Ureter (tissue), 1 donor: ENCODE measurements at regions not wholly inside any gene's neighbourhood (a gene's known extent, or its start where the extent isn't known, plus 50 kb on each side); places are given as distances from the start of the nearest gene placed in this dataset.

Source experiments
- DNase-seq: peaks from one replicate; pipeline ENCODE4 v3.0.0-alpha.2; 2020; ENCODE audit warnings: low spot score
- donor health status: DM: yes; HTN: yes; CAD: no.

DNA sequence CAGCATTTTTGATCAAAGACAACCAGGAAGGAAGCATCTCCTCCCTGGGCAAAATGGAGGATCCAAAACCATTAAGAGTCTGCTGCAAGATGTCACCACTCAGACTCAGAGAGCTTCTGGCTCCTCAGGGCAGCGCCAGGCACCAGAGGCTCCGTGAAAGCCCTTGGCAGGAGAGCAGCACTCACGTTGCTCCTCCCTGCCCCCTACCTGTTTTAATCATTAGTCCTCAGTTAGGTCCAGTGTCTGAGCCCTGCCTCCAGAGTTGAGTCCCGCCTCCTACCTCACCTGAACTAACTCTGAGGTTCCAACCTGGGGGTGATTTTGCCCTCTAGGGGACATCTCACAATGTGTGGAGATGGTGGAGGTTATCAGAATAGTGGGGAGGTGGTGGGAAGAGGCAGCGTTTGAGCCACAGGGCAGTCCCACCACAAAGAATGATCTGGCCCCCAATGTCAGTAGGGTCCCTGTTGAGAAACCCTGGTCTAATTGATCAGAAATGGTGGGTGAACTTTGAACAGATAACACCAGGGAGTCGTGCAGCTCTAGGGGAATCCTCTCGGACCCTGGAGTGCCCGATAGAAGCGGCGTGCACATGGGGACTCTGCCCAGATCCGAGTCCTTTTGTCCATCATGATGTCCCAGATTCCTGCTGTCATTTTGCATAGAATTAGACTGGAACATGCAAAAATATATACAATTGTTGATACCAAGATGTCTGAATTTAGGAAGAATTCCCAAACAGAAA, 156.7 kb upstream of the DIO3 start:
- no peak for DNase-seq

DNA sequence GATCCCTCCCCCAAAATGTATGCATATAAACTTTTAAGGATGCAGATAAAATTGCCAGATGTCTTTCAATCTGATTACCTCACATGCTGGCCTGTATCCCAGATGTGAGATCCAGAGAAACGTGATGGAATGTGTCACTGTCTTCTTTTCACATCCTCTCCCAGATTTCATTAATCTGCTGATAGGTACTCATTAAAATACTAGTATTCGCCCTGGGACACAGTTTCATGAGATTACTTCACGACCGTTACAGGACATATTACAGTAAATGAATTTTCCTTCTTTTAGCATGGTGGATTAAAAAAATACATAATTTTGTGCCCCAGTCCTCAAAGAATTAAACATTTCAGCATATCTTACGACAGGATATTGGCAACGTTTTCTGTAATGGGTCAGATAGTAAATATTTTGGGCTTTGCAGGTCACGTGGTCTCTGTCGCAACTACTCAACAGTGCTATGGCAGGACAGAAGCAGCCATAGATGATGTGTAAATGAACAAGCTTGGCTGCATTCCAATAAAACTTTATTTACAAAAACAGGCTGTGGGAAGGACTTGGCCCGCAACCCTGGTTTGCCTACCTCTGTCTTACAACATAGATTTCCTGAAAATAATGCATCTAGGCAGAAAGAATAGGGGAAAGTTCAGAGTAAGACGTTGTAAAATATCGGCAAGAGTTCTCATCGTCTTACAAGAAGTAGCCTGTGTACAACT, 156.0 kb upstream of the DIO3 start:
- no peak for DNase-seq

DNA sequence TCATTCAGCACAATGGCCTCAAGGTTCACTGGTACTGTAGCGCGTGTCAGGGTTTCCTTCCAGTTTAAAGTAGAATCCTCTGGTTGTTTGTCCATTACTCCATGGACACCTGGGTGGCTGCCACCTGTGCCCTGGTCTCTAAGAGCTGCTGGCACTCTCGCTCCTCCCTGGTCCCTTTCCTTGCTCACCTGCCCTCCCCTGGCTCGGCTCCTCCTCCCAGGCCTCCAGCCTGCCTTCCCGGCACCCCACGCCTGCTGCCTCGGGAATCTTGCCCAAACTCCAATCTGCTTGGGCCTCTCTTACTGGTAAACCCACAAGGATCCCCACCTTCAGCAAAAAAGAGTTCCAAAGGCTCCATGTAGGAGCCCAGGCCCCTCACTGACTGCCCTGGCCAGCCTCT, 154.4 kb upstream of the DIO3 start:
- DNase-seq = no peak

DNA sequence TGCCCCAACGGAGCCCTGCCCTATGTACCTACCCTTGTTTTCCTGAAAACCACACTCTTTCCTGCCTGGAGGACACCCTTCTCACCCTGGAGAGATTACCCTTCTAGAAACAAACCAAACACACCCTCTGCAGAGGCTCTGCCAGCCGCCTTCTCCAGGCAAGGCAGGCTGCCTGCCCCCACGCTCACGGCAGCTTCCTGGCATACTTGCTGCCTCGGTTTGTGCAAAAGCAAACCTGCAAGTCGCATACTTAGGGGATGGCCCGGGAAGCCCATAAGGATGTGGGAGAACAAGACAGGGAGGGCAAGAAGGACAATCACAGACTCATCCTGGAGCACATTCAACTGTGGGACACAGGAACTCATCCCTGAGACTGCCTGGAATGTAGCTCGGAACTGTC, 154.0 kb upstream of the DIO3 start:
- no peak for DNase-seq

DNA sequence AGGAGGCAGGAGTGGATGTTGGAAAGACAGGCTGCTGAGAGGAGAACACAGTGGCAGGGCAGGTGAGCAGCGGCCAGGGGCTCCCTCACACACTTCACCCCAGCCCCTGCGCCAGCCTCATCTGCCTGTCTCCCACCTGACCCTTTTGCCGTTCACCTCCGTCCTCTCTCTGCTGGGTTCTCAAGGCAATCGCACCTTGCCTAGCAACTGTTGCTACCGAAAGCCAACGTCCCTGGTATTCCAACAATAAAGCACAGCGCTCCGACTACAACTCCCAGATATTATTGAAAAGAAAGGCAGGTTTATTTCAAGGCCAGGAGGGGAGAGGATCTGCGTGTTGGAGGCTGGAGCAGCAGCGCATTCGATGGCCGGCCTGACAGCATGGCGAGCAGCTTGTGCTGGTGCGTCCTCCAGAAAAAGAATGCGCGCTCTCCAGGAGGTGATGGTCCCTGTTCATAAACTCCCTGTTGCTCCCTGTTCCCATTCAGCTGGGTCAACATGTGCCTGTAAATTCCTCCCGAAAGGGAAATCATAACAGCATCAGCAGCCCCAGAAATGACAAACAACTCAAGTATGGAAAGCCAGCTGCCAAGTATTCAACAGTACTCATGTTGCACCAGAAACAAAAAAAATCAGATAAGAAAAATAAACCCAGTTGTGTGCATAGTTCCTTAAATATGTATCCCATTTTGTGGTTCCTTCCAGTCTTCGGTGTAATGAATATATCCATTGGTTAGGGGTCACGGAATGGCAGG, 153.0 kb upstream of the DIO3 start:
- no peak for DNase-seq

DNA sequence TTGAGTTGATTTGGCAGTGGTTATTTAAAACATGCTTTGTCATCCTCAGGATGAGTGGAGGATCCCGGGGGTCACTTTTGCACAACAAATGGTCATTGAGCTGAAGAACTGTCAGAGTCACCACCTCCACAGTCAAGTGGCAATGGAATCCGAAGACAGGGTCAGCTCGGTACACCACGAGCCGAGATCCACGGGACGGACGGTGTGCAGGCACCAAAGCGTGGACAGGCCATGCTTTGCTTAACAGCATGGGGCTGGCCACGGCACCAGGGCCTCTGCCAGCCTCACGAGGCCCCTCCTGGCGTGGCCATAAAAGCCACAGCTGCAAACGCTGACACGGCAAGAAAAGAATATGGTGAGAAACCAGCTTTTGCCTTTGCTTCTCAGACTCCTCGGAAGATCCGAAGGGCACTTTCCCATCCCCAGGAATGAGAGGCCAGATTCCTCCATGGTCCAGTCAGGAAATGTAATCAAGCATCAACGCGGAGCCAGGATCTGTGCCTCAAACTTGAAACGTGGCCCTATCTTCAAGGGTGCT, 152.2 kb upstream of the DIO3 start:
- DNase-seq = no peak

DNA sequence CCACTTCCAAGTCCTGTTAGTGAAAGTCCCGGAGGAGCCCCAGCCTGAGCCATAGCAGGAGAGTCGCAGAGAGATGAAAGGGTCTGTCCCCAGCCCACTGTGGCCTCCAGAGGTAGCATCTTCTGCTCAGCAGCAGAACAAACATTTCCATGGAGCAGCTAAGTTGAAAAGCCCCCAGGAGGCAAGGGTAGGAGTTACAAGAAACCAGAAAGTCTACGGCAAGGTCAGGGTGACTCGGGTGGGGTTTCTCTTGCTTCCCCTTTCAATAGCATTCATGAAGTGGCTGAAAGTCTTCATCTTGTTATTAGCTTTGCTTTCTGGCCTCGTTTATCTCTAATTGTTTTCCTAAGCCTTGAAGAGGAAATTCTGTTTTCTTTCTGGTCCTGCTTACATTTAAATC, 151.2 kb upstream of the DIO3 start:
- no peak for DNase-seq

DNA sequence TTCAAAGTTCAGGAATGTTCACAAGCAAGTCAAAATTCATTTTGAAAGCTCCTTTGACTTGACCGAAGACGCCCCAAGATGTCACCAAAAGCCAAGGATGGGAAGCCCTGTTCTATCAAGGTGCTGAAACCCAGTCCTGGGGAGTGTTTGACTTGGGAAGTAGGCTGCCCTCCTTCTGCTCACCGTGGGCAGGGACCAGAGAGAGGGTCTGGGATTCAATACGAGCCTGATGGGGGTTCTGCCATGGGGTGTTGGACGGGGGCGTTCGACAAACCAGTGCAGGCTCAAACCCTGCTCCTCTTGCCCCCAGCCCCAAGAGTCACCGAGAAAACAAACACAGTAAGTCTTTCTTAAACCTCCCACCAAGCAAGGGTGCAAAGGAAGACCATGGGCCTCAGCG, 150.1 kb upstream of the DIO3 start:
- DNase-seq = no peak

DNA sequence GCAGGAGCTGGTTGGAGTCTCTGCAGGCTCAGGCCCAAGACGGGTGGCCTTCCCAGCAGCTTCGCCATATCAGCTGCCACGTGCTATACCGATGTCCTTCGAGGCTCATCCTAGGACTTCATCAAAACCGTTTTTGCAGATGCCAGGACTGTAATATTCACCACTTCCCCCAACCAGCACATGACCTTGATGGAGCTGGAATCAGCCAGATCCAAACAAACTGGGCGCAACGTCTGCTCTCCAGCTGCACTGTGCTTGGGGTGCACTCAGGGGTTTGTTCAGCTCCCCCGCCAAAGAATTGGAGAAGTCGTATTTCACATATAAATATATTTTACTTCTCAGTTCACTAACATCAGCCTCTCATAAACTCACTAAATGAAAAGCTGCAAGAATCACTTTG, 149.5 kb upstream of the DIO3 start:
- DNase-seq = no peak

DNA sequence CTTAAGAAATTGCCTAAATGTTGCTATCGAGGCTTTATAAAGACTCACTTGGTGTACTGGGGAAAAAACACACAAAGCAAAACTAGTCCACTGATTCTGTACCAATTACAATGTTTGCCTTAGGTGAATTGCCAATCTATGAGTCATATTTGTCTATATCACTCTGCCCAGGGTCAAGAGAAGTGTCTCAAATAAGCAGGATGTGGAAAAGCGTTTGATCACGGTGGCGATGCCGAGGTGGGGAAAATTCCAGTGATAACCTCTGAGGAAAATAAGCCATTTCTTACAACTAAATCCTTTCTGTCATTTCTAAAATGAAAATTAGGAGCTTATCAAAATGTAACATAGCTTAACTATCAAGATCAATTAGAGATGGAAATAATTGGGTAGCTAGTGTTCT, 148.6 kb upstream of the DIO3 start:
- DNase-seq = no peak

DNA sequence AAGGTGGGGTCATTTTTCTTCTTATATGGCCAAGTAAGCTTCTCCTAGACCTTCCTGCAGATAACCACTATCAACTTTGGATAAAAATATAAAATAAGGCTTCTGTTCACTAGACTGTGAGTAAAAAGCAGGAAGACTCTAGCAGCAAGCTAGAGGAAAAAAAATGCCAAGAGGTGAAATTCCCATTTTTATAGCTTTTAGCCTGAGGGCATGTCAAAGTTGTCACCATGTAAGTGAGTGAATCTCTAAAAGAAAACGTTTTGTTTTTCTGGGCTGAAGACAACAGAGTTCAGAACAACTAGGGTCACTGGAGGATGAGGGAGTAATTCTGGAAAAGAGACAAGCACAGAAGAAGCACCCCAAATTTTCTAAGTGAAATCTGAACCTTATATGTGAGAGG, 143.9 kb upstream of the DIO3 start:
- DNase-seq = no peak

DNA sequence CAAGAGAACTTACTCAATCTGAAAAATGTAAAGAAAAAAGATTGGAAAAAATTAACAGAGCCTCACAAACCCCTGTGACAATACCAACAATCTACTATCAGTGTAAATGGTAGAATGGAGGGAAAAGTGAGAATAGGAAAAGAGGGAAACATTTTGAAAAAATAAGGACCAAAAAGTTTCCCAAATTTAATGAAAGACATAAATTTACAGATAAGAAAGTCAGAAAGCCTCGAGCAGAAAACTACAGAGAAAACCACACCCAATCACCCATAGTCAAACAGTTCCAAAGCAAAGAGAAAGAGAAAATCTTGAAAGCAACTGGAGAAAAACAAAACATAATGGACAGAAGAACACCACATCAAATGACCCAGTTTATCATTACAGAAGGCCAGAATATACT, 142.7 kb upstream of the DIO3 start:
- no peak for DNase-seq

DNA sequence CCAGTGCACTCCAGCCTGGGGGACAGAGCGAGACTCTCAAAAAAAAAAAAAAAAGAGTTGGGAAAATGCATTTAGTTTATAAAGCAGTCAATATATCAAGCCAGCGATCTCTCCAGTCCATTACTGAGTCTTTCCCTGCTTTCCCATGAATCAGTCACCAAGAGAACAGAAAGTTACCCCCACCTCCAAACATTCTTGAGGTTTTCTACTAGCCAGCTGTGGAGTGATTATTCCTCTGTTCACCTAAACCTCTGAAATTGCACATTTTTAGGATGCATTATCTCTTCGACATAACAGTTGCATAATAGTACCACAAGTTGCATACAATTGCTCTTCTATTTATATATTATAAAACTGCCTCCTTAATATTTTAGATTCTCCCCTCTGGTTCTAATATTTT, 134.8 kb upstream of the DIO3 start:
- DNase-seq = no peak

DNA sequence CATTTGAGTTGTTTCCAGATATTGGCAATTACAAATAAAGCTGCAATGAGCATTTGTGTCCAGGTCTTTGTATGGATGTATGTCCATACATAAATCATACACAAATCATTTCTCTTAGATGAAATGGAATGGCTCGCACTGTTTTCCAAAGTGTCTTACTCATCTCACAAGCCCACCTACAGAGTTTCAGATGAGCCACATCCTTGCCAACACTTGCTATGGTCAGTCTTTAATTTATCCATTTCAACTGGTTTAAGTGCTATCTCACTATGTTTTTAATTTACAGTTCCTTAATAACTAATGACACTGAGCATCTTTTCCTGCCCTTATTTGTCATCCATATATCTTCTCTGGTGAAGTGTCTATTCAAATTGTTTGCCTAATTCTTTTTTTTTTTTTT, 132.9 kb upstream of the DIO3 start:
- DNase-seq = no peak

DNA sequence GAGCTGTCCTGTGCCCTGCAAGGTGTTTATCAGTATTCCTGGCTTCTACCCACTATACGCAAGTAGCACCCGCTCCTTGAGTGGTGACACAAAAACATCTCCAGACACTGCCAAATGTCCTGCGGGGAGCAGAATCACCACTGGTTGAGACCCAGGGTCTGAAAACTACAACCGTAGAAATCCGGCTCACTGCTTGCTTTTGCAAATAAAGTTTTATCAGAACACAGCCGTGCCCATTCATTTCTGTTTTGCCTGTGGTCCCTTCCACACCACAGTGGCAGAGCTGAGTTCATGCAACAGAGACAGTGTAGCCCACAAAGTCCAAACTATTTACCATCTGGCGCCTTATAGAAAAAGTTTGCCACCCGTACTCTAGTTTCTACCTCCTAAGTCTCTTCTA, 125.7 kb upstream of the DIO3 start:
- DNase-seq = no peak

DNA sequence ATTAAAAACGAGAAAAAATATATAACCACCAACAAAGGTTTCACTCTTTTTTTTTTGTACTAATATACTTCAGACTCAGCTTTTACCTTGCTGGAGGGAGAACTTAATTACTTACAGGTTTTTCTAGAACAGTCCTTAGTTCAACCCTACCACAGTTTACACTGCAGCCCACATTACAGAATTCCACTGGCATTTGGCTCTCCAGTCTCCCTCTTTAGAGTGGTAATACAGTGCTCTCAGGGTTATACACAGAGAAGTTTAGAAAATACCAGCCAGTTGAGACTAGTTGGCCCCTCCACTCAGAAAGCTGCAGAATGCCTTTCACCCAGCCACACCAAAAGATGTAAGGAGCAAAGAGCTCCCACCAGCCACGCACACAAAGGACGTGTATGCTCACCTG, 122.3 kb upstream of the DIO3 start:
- DNase-seq = no peak

DNA sequence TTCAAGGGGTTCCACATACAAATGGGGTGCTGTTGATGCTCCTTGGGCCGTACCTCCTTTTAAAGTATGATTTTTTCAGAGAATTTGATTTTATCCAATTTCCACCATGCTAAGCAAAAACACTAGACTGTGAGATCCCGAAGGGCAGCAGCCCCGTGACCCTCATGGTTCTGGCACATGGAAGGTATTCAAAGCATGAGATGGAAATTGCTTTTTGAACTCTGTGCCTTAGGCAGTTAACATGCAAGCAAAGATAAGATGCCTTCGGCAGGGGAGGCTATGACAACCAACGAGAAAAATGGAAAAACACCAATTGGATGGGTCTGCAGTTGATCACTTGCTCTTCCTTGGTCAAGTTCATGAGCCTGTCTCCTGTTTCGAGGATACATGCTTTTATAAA, 120.8 kb upstream of the DIO3 start:
- no peak for DNase-seq

DNA sequence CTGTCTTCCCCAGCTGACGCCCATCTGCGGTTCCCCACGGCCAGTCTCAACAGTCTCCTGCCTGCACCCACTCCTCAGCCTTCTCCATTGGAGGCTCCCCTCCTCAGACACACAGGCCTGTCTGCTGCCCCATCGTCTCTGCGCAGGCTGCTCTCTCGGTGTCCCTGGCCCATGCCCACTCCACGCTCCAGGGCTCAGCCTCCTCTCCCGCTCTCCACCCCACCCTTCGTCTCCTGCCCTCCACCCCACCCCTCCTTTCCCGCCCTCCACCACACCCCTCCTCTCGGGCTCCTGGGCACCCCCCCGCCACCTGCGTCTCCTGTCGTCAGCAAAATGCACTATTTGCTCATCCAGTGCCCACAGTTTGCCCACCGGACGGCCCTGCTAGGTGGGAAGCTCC, 119.6 kb upstream of the DIO3 start:
- DNase-seq = no peak

DNA sequence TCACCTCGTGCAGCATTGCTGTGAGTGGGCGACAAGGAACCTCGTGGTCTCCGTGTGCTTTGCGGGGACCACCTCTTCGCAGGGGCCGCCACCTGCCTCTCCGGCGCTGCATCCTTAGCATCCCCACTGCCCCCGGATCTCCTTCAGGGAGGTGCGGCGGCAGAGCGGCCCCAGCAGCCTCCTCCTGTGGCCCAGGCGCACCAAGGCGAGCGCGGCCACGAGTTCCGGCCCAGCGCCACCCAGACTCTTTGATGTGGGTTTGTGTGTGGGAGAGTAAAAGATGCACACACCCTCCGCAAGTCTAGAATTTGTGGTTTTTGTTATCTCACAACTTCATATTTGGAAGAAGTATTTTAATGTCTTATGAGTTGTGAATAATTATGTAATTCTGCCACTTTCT, 118.8 kb upstream of the DIO3 start:
- no peak for DNase-seq

DNA sequence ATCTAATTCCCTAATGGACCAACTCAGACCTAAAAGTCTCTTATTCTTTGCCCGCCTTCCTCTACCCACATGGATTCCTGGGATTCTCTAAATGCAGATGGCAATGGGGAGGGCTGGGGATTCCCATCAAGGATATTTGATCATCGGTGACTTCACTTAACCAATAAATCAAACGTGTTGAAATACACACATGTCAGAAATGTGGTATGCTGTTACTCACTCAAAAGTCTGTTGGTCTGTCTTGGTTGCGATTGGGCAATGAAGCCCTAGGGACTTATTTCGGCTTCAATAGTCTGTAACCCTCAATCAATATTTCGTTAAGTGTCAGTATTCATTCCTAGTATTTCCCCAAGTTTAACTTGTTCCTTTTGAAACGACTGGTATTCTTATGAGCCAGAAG, 117.2 kb upstream of the DIO3 start:
- DNase-seq = no peak

DNA sequence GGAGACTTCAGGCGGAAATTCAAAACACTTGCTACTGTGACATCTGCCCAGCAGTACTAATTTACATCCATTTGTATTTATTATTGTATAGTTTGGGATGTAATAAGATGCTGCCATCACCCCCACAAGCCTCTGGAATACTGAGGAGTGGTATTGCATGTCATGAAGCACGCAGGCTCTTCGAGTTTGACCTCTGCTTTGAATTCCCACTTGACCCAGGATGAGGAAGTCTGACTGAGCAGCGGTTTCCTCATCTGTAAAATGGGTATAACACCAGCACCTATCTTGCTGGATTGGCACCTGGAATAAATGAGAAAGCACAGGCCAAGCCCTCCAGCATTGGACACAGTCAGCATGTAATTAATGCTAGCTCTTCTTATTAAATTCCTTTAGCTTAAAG, 116.0 kb upstream of the DIO3 start:
- DNase-seq = no peak

DNA sequence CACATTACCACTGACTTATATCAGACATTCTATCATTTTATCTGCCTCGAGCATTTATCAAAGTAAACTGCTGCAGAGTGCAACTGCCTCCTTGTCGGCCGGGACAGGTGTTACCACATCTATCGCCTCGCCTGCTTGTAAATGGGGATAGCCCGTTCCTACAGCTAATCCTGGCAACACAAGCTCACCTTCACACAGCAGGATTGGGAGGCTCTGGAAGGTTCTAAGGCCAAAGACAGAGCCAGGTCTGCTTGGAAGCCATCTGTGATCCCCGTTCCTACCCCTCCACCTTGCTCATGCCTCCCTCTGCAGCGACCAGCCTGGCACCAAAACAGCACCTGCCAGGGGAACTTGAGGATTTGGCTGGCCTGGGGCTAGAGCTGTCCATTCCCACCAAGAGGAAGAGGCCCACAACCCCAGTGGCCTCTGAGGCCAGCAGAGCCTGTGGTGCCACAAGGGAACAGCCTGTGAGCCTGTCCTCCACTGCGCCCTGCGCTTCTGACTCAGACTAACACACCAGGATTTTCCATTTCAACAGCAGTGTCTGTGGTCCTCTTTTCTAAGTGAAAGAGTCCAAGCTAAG, 114.8 kb upstream of the DIO3 start:
- no peak for DNase-seq

DNA sequence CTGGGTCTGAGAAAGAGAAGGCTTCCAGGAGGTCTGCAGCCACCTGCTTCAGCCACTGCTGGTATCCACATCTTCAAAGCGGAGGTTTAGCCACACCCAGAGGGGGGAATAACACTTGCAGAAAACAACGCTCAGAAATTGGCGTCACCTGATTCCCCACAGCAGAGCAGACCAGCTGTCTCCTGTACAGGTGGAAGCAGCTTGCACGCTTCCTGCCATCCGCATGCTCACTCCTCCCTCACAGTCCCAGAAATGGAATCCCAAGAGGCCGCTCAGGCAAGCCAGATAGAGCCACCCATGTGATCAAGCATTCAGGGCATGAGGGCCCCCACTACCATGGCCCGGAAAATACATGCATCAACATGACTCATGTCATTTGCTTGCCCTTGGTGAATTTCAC, 112.2 kb upstream of the DIO3 start:
- DNase-seq = no peak
